ENCODE measurements at regions not wholly inside any gene's neighbourhood (a gene's known extent, or its start where the extent isn't known, plus 50 kb on each side); places are given as distances from the start of the nearest gene placed in this dataset.

- no peak for TF ChIP-seq EP300 (IDR thresholded peaks at IDR 0.05)
- TF ChIP-seq, protein P1, sequence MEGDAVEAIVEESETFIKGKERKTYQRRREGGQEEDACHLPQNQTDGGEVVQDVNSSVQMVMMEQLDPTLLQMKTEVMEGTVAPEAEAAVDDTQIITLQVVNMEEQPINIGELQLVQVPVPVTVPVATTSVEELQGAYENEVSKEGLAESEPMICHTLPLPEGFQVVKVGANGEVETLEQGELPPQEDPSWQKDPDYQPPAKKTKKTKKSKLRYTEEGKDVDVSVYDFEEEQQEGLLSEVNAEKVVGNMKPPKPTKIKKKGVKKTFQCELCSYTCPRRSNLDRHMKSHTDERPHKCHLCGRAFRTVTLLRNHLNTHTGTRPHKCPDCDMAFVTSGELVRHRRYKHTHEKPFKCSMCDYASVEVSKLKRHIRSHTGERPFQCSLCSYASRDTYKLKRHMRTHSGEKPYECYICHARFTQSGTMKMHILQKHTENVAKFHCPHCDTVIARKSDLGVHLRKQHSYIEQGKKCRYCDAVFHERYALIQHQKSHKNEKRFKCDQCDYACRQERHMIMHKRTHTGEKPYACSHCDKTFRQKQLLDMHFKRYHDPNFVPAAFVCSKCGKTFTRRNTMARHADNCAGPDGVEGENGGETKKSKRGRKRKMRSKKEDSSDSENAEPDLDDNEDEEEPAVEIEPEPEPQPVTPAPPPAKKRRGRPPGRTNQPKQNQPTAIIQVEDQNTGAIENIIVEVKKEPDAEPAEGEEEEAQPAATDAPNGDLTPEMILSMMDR (IDR thresholded peaks at IDR 0.05): no peak
- no peak for TF ChIP-seq POLR2A (IDR thresholded peaks at IDR 0.05)
These were observed 133.0 kb upstream of the PRR20G start for GRCh38 chr3:127420829-127421228.
